GM13977 (cell line): ENCODE measurements at regions not wholly inside any gene's neighbourhood (a gene's known extent, or its start where the extent isn't known, plus 50 kb on each side); places are given as distances from the start of the nearest gene placed in this dataset.

ENCODE experiments used
- DNase-seq: peaks from one replicate; pipeline ENCODE4 v3.0.0; 2012; ENCODE audit warnings: low spot score
- CTCF ChIP-seq: IDR thresholded peaks from 2 replicates; pipeline ENCODE4 v1.5.1; 2012; ENCODE audit warnings: mild to moderate bottlenecking, control low read depth; ENCODE audit not compliant: insufficient read depth; ENCODE audit errors: extremely low read depth, missing control alignments
- in situ Hi-C: fragments of 300-500 bp; cut with MboI; formaldehyde crosslinking; loops from one replicate; pipeline ENCODE4 v1.12.0; 2022; ENCODE audit warnings: low sequenced_read_pairs, low pct_unique_long_range_greater_than_20kb, mixed read lengths, inconsistent platforms; ENCODE audit not compliant: unreplicated experiment

GRCh38 chr5:52498607-52499006, 289.1 kb upstream of the ITGA1 start:
- in situ Hi-C loops, result no loop called here

GRCh38 chr5:52502460-52502999, 285.2 kb upstream of the ITGA1 start:
- no peak for TF ChIP-seq CTCF
- no peak for DNase-seq
- in situ Hi-C loops, result no loop called here

More at GRCh38 chr5:52498607-52499006, 289.1 kb upstream of the ITGA1 start:
- TF ChIP-seq CTCF, result no peak
- no peak for DNase-seq

GRCh38 chr5:52504584-52505240, 283.0 kb upstream of the ITGA1 start:
- DNase-seq, result no peak
- TF ChIP-seq CTCF, result no peak
- in situ Hi-C loops, result no loop called here

- in situ Hi-C loops, result no loop called here
- TF ChIP-seq CTCF, result no peak
- DNase-seq, result no peak
These were observed 270.0 kb upstream of the ITGA1 start for GRCh38 chr5:52517667-52518066.

- no peak for DNase-seq
- in situ Hi-C loops, result no loop called here
- TF ChIP-seq CTCF, result no peak
These were observed 267.5 kb upstream of the ITGA1 start for GRCh38 chr5:52520171-52520570.

- in situ Hi-C loops, result no loop called here
- DNase-seq, result no peak
- no peak for TF ChIP-seq CTCF
These were observed 266.5 kb upstream of the ITGA1 start for GRCh38 chr5:52521236-52521635.
